Gastrocnemius medialis (tissue), 4 donors: ENCODE measurements at regions not wholly inside any gene's neighbourhood (a gene's known extent, or its start where the extent isn't known, plus 50 kb on each side); places are given as distances from the start of the nearest gene placed in this dataset.

ENCODE experiments used
- CTCF ChIP-seq, 5 experiments: fragments of 450-650 bp in 3 of 5; fragments of 200-600 bp in 2 of 5; sonication (generic) in 2 of 5; IDR thresholded peaks in 4 of 5; conservative IDR thresholded peaks in 1 of 5; 1 replicate in 4 of 5; 2 replicates in 1 of 5; pipeline ENCODE4 v1.5.1; 2016 to 2019; ENCODE audit warnings: antibody characterized with exemption in 5 of 5, mild to moderate bottlenecking in 3 of 5, moderate library complexity in 3 of 5
- POLR2A ChIP-seq, 2 donors: fragments of 450-650 bp; IDR thresholded peaks; one replicate each; pipeline ENCODE4 v1.6.1; 2017; ENCODE audit warnings: antibody characterized with exemption in 2 of 2, mild to moderate bottlenecking in 2 of 2, moderate library complexity in 2 of 2

GRCh38 chr3:153911116-153911515 lies 210.1 kb upstream of the ARHGEF26 start:
- no peak for TF ChIP-seq CTCF (IDR thresholded peaks at IDR 0.05 in 4 of 5, conservative IDR thresholded peaks at IDR 0.05 in 1 of 5)
- TF ChIP-seq POLR2A (IDR thresholded peaks at IDR 0.05), result no peak
